NCI-H82 (cell line): ENCODE measurements at regions not wholly inside any gene's neighbourhood (a gene's known extent, or its start where the extent isn't known, plus 50 kb on each side); places are given as distances from the start of the nearest gene placed in this dataset.

Experiments
- DNase-seq: peaks from one replicate; lab custom pipeline; 2025; lab: John Stamatoyannopoulos, UW

GRCh38 chr7:121525155-121525819 is 129.2 kb upstream of the FAM3C start:
- DNase-seq = no peak

GRCh38 chr7:121521711-121522400 is 125.7 kb upstream of the FAM3C start:
- no peak for DNase-seq

- no peak for DNase-seq
These were observed 124.8 kb upstream of the FAM3C start for GRCh38 chr7:121520911-121521310.

- no peak for DNase-seq
These were observed 123.7 kb upstream of the FAM3C start for GRCh38 chr7:121519548-121520521.

- DNase-seq = no peak
These were observed 121.5 kb upstream of the FAM3C start for GRCh38 chr7:121517591-121517990.

GRCh38 chr7:121516821-121517220 is 120.7 kb upstream of the FAM3C start:
- DNase-seq = no peak

- DNase-seq = no peak
These were observed 119.7 kb upstream of the FAM3C start for GRCh38 chr7:121515630-121516401.

GRCh38 chr7:121515229-121515628 is 119.1 kb upstream of the FAM3C start:
- DNase-seq = no peak

- no peak for DNase-seq
These were observed 117.0 kb upstream of the FAM3C start for GRCh38 chr7:121513105-121513504.

- no peak for DNase-seq
These were observed 114.9 kb upstream of the FAM3C start for GRCh38 chr7:121510858-121511482.

GRCh38 chr7:121510302-121510701 is 114.2 kb upstream of the FAM3C start:
- peak; percentile 17 for DNase-seq

- no peak for DNase-seq
These were observed 109.6 kb upstream of the FAM3C start for GRCh38 chr7:121505540-121506182.

GRCh38 chr7:121505021-121505420 is 108.9 kb upstream of the FAM3C start:
- DNase-seq = no peak

- no peak for DNase-seq
These were observed 108.4 kb upstream of the FAM3C start for GRCh38 chr7:121504482-121504881.

- DNase-seq = no peak
These were observed 107.6 kb upstream of the FAM3C start for GRCh38 chr7:121503730-121504129.

- DNase-seq = peak; percentile 37
These were observed 106.9 kb upstream of the FAM3C start for GRCh38 chr7:121503039-121503438.

GRCh38 chr7:121501566-121501965 is 105.5 kb upstream of the FAM3C start:
- DNase-seq = no peak

- DNase-seq = no peak
These were observed 104.4 kb upstream of the FAM3C start for GRCh38 chr7:121500360-121501058.

GRCh38 chr7:121499624-121500023 is 103.5 kb upstream of the FAM3C start:
- no peak for DNase-seq

GRCh38 chr7:121498816-121499215 is 102.7 kb upstream of the FAM3C start:
- DNase-seq = no peak
